GM23338 (cell line): ENCODE measurements at regions not wholly inside any gene's neighbourhood (a gene's known extent, or its start where the extent isn't known, plus 50 kb on each side); places are given as distances from the start of the nearest gene placed in this dataset.

Experiments
- ATAC-seq: fragments of 200-7000 bp; cut with Tn5 transposase; 3 replicates; pipeline ENCODE4 v1.9.1; 2020
- DNase-seq: peaks from one replicate; pipeline ENCODE4 v3.0.0-alpha.2; 2015; ENCODE audit warnings: low spot score
- H2AFZ ChIP-seq: fragments of 200-600 bp; sonication (generic); 2 replicates; pipeline ENCODE4 v1.8.0; 2016; ENCODE audit warnings: antibody characterized with exemption, mild to moderate bottlenecking, moderate library complexity
- H3F3A ChIP-seq: fragments of 200-600 bp; sonication (generic); replicated peaks from 2 replicates; pipeline ENCODE4 v1.8.0; 2017; ENCODE audit warnings: antibody characterized with exemption, mixed run types, low read depth
- H3K27ac ChIP-seq: fragments of 200-600 bp; sonication (generic); 2 replicates; pipeline ENCODE4 v1.6.1; 2016; ENCODE audit warnings: low read depth
- H3K27me3 ChIP-seq: fragments of 200-600 bp; sonication (generic); 2 replicates; pipeline ENCODE4 v1.8.0; 2016; ENCODE audit warnings: mild to moderate bottlenecking, mixed run types, moderate library complexity; ENCODE audit not compliant: insufficient read depth
- H3K36me3 ChIP-seq: fragments of 200-600 bp; sonication (generic); 2 replicates; pipeline ENCODE4 v1.8.0; 2016; ENCODE audit warnings: mild to moderate bottlenecking; ENCODE audit not compliant: insufficient read depth
- H3K4me1 ChIP-seq: fragments of 200-600 bp; sonication (generic); 2 replicates; pipeline ENCODE4 v1.8.0; 2016; ENCODE audit warnings: mild to moderate bottlenecking, moderate library complexity; ENCODE audit not compliant: insufficient read depth
- H3K4me2 ChIP-seq: fragments of 200-600 bp; sonication (generic); 2 replicates; pipeline ENCODE4 v1.7.1; 2017; ENCODE audit warnings: mixed run types
- H3K4me3 ChIP-seq: fragments of 200-600 bp; sonication (generic); 2 replicates; pipeline ENCODE4 v1.6.1; 2016; ENCODE audit warnings: mixed run types
- H3K79me2 ChIP-seq: fragments of 200-600 bp; sonication (generic); replicated peaks from 2 replicates; pipeline ENCODE4 v1.8.0; 2017; ENCODE audit warnings: mild to moderate bottlenecking; ENCODE audit not compliant: insufficient read depth
- H3K9me2 ChIP-seq: fragments of 200-600 bp; sonication (generic); 2 replicates; pipeline ENCODE4 v1.8.0; 2017; ENCODE audit not compliant: insufficient read depth
- H4K20me1 ChIP-seq: fragments of 200-600 bp; sonication (generic); replicated peaks from 2 replicates; pipeline ENCODE4 v1.8.0; 2017; ENCODE audit warnings: mild to moderate bottlenecking; ENCODE audit not compliant: insufficient read depth
- H3K27ac Mint-ChIP-seq: 2 replicates; pipeline ENCODE4 v1.8.0; 2020; ENCODE audit warnings: inconsistent platforms, mild to moderate bottlenecking, moderate library complexity, mixed read lengths
- H3K27me3 Mint-ChIP-seq: 3 replicates; pipeline ENCODE4 v1.8.0; 2022; ENCODE audit warnings: low read depth, mild to moderate bottlenecking, moderate library complexity, mixed read lengths, inconsistent platforms; ENCODE audit not compliant: insufficient read depth, poor library complexity
- H3K36me3 Mint-ChIP-seq: 3 replicates; pipeline ENCODE4 v1.8.0; 2021; ENCODE audit warnings: low read depth, mild to moderate bottlenecking, inconsistent platforms, moderate library complexity, mixed read lengths
- H3K4me1 Mint-ChIP-seq: 3 replicates; pipeline ENCODE4 v1.8.0; 2020; ENCODE audit warnings: mild to moderate bottlenecking, inconsistent platforms, mixed read lengths
- H3K4me3 Mint-ChIP-seq: 3 replicates; pipeline ENCODE4 v1.8.0; 2021; ENCODE audit warnings: moderate library complexity, mild to moderate bottlenecking, inconsistent platforms, mixed read lengths
- H3K9me3 Mint-ChIP-seq: 3 replicates; pipeline ENCODE4 v1.8.0; 2020; ENCODE audit warnings: moderate library complexity, mild to moderate bottlenecking, inconsistent platforms, mixed read lengths
- CREB1 ChIP-seq: fragments of 250-450 bp; sonication (Bioruptor Pico); IDR thresholded peaks from 2 replicates; pipeline ENCODE4 v1.5.0; 2020; ENCODE audit warnings: low read depth, mild to moderate bottlenecking, moderate library complexity
- ETS1 ChIP-seq: IDR thresholded peaks from 2 replicates; pipeline ENCODE4 v1.6.1; 2016; ENCODE audit warnings: antibody characterized with exemption
- EZH2 ChIP-seq: fragments of 200-600 bp; sonication (generic); IDR thresholded peaks from one replicate; pipeline ENCODE4 v1.8.0; 2017; ENCODE audit warnings: antibody characterized with exemption, mild to moderate bottlenecking, low read depth; ENCODE audit not compliant: unreplicated experiment
- EZH2phosphoT487 ChIP-seq: fragments of 200-600 bp; sonication (generic); IDR thresholded peaks from one replicate; pipeline ENCODE4 v1.8.1; 2018; ENCODE audit warnings: antibody characterized with exemption; ENCODE audit not compliant: unreplicated experiment
- JUNB ChIP-seq: IDR thresholded peaks from one replicate; pipeline ENCODE4 v1.6.1; 2016; ENCODE audit warnings: antibody characterized with exemption; ENCODE audit not compliant: unreplicated experiment
- NANOG ChIP-seq: IDR thresholded peaks from 2 replicates; pipeline ENCODE4 v1.6.1; 2016; ENCODE audit warnings: antibody characterized with exemption, borderline replicate concordance
- POLR2AphosphoS5 ChIP-seq: IDR thresholded peaks from 2 replicates; pipeline ENCODE4 v1.6.1; 2016; ENCODE audit warnings: antibody characterized with exemption, low read depth
- STAT1 ChIP-seq: IDR thresholded peaks from one replicate; pipeline ENCODE4 v1.6.1; 2016; ENCODE audit warnings: antibody characterized with exemption; ENCODE audit not compliant: unreplicated experiment
- ZNF114 ChIP-seq: fragments of 250-450 bp; sonication (Bioruptor Pico); IDR thresholded peaks from 2 replicates; pipeline ENCODE4 v1.5.0; 2020; ENCODE audit warnings: mild to moderate bottlenecking, moderate library complexity
- ZNF331 ChIP-seq: fragments of 250-450 bp; sonication (Bioruptor Pico); IDR thresholded peaks from 2 replicates; pipeline ENCODE4 v1.5.0; 2020; ENCODE audit warnings: low read depth, mild to moderate bottlenecking, moderate library complexity
- ZNF462 ChIP-seq: fragments of 250-450 bp; sonication (Bioruptor Pico); IDR thresholded peaks from 2 replicates; pipeline ENCODE4 v1.5.0; 2020; ENCODE audit warnings: mild to moderate bottlenecking, moderate library complexity

GRCh38 chr16:27692576-27692975 lies 142.6 kb downstream of the KATNIP start:
- Mint-ChIP-seq H3K36me3 (no peaks in the 10 kb centered on the region), H3K4me1 (peaks cover 6% of the 10 kb centered on the region; the same call in 2 of the 3 replicates), H3K27me3 (peaks cover 1% of the 10 kb centered on the region), H3K9me3 (no peaks in the 10 kb centered on the region; the same call in 2 of the 3 replicates), H3K4me3 (no peak overlapping the region), H3K27ac (no peak overlapping the region)
- no peak for TF ChIP-seq ZNF462
- TF ChIP-seq NANOG = no peak
- TF ChIP-seq EZH2phosphoT487 = no peak
- no peak for TF ChIP-seq ETS1
- no peak for TF ChIP-seq ZNF331
- no peak for TF ChIP-seq ZNF114 (CRISPR knock-in tag)
- TF ChIP-seq JUNB = no peak
- TF ChIP-seq POLR2AphosphoS5 = no peak
- no peak for TF ChIP-seq EZH2
- TF ChIP-seq STAT1 = no peak
- no peak for TF ChIP-seq CREB1
- DNase-seq = no peak
- no peak overlapping the region for H3K4me3 ChIP-seq
- no peaks in the 10 kb centered on the region for H3K27me3 ChIP-seq
- H3K27ac ChIP-seq = no peak overlapping the region
- H4K20me1 ChIP-seq = no peaks in the 10 kb centered on the region; the same call in 1 of the 2 replicates
- no peak overlapping the region for H3K4me2 ChIP-seq
- H3K79me2 ChIP-seq = no peaks in the 10 kb centered on the region
- H3F3A ChIP-seq = no peaks in the 10 kb centered on the region
- no peaks in the 10 kb centered on the region; the same call in 1 of the 2 replicates for H3K36me3 ChIP-seq
- H3K4me1 ChIP-seq = no peaks in the 10 kb centered on the region
- H2AFZ ChIP-seq = no peak overlapping the region
- no peak for ATAC-seq
- H3K9me2 ChIP-seq = no peaks in the 10 kb centered on the region
